Left lung (tissue), 4 donors: ENCODE measurements at regions not wholly inside any gene's neighbourhood (a gene's known extent, or its start where the extent isn't known, plus 50 kb on each side); places are given as distances from the start of the nearest gene placed in this dataset.

ENCODE experiments used
- ATAC-seq: fragments of 200-7000 bp; cut with Tn5 transposase; one replicate; pipeline ENCODE4 v1.9.1; 2020; ENCODE audit warnings: moderate library complexity
- DNase-seq, 4 donors: peaks; one replicate each; pipeline ENCODE4 v3.0.0-alpha.2; 2013 to 2020
- H3K27ac ChIP-seq, 2 donors: fragments of 200-600 bp; sonication (generic) in 1 of 2; one replicate each; pipeline versions ENCODE4 v1.5.0 to v1.8.0; 2020 to 2021
- H3K27me3 ChIP-seq, 2 donors: fragments of 200-600 bp; sonication (generic) in 1 of 2; one replicate each; pipeline versions ENCODE4 v1.5.0 to v1.8.0; 2020 to 2021
- H3K36me3 ChIP-seq, 2 donors: fragments of 200-600 bp; sonication (generic) in 1 of 2; one replicate each; pipeline versions ENCODE4 v1.5.0 to v1.8.0; 2020 to 2021
- H3K4me1 ChIP-seq, 2 donors: fragments of 200-600 bp; one replicate each; pipeline ENCODE4 v1.8.0; 2021
- H3K4me3 ChIP-seq, 2 donors: fragments of 200-600 bp; sonication (generic) in 1 of 2; one replicate each; pipeline versions ENCODE4 v1.5.0 to v1.8.0; 2020 to 2021; ENCODE audit warnings: mild to moderate bottlenecking in 1 of 2
- H3K9me3 ChIP-seq, 2 donors: fragments of 200-600 bp; sonication (generic) in 1 of 2; one replicate each; pipeline versions ENCODE4 v1.5.0 to v1.8.0; 2020 to 2021
- CTCF ChIP-seq, 2 donors: fragments of 200-600 bp; sonication (generic) in 1 of 2; IDR thresholded peaks; one replicate each; pipeline versions ENCODE4 v1.5.0 to v1.8.0; 2021; ENCODE audit warnings: antibody characterized with exemption in 2 of 2
- intact Hi-C, 2 donors: fragments of 100-400 bp; cut with DNase I; formaldehyde crosslinking; loops; one replicate each; pipeline versions ENCODE4 v1.11.2 to v1.14.2; 2022
- donor health status: DM: no; HTN: yes; CAD: no.
- donor health status: DM: no; HTN: no; CAD: no.

GRCh38 chr5:31124651-31125305 lies 68.7 kb upstream of the CDH6 start:
- Histone ChIP-seq H3K9me3 (no peaks in the 10 kb centered on the region), H3K4me1 (no peaks in the 10 kb centered on the region), H3K27ac (peak overlapping the region in 1 of 2 donors; percentile 23), H3K36me3 (no peaks in the 10 kb centered on the region), H3K4me3 (no peak overlapping the region), H3K27me3 (no peaks in the 10 kb centered on the region)
- DNase-seq, result no peak
- no peak for ATAC-seq
- TF ChIP-seq CTCF (IDR thresholded peaks at IDR 0.05), result no peak
- intact Hi-C loops, result no loop called here

- no peak for TF ChIP-seq CTCF (IDR thresholded peaks at IDR 0.05)
- Histone ChIP-seq H3K36me3 (no peaks in the 10 kb centered on the region), H3K4me3 (no peak overlapping the region), H3K27me3 (no peaks in the 10 kb centered on the region), H3K9me3 (no peaks in the 10 kb centered on the region), H3K4me1 (no peaks in the 10 kb centered on the region), H3K27ac (peak overlapping the region in 1 of 2 donors; percentile 23)
- intact Hi-C loops, result no loop called here
- DNase-seq (no peak), ATAC-seq (no peak)
Measured at GRCh38 chr5:31124026-31124425, 69.5 kb upstream of the CDH6 start.

GRCh38 chr5:31122998-31123951 lies 70.2 kb upstream of the CDH6 start:
- H3K4me1 ChIP-seq, result no peaks in the 10 kb centered on the region
- ATAC-seq (peak; percentile 63), DNase-seq (no peak)
- H3K27me3 ChIP-seq, result no peaks in the 10 kb centered on the region
- intact Hi-C loops, result no loop called here
- peak overlapping the region in 1 of 2 donors; percentile 1 for H3K27ac ChIP-seq
- H3K9me3 ChIP-seq, result no peaks in the 10 kb centered on the region
- no peak for TF ChIP-seq CTCF (IDR thresholded peaks at IDR 0.05)
- no peaks in the 10 kb centered on the region for H3K36me3 ChIP-seq
- no peak overlapping the region for H3K4me3 ChIP-seq

- no peaks in the 10 kb centered on the region for H3K36me3 ChIP-seq
- intact Hi-C loops, result no loop called here
- DNase-seq (no peak), ATAC-seq (no peak)
- H3K4me1 ChIP-seq, result no peaks in the 10 kb centered on the region
- TF ChIP-seq CTCF (IDR thresholded peaks at IDR 0.05), result no peak
- H3K4me3 ChIP-seq, result no peak overlapping the region
- H3K9me3 ChIP-seq, result no peaks in the 10 kb centered on the region
- H3K27me3 ChIP-seq, result no peaks in the 10 kb centered on the region
- no peak overlapping the region for H3K27ac ChIP-seq
Measured at GRCh38 chr5:31121224-31121623, 72.3 kb upstream of the CDH6 start.

- H3K27me3 ChIP-seq, result no peaks in the 10 kb centered on the region
- H3K27ac ChIP-seq, result no peak overlapping the region
- TF ChIP-seq CTCF (IDR thresholded peaks at IDR 0.05), result no peak
- DNase-seq (no peak), ATAC-seq (no peak)
- intact Hi-C loops, result no loop called here
- H3K9me3 ChIP-seq, result no peaks in the 10 kb centered on the region
- no peak overlapping the region for H3K4me3 ChIP-seq
- H3K4me1 ChIP-seq, result no peaks in the 10 kb centered on the region
- H3K36me3 ChIP-seq, result no peaks in the 10 kb centered on the region
Measured at GRCh38 chr5:31120642-31120948, 72.9 kb upstream of the CDH6 start.
